HG03159 (cell line): ENCODE measurements at regions not wholly inside any gene's neighbourhood (a gene's known extent, or its start where the extent isn't known, plus 50 kb on each side); places are given as distances from the start of the nearest gene placed in this dataset.
"Not testable (repeated sequence)": the region's sequence is repeated elsewhere in the genome, so short reads cannot be mapped to it uniquely, and the experiment has no call there.

Source experiments
- ATAC-seq: cut with Tn5 transposase; IDR thresholded peaks from one replicate; pipeline ENCODE4 v1.9.1; 2021; ENCODE audit warnings: mild to moderate bottlenecking, moderate library complexity; ENCODE audit not compliant: unreplicated experiment

DNA sequence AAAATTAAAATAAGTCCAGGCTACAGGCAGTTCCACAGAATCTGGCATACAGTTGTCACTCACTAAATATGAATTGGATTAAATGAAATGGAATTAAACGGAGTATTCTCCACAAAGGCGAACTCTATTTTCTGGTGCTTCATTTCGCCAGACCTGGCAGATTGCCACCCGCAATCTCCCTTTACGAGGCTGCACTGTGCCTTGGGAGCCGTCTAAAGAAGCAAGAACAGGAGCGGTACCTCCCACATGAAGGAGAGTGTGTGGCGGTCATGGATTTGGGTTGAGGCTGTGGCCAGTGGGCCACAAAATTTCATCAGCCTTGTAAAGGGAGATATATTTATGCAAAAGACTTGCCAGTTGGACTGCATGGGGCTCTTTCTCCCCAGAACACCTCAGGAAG, 151.0 kb downstream of the OSR1 start:
- no peak for ATAC-seq

DNA sequence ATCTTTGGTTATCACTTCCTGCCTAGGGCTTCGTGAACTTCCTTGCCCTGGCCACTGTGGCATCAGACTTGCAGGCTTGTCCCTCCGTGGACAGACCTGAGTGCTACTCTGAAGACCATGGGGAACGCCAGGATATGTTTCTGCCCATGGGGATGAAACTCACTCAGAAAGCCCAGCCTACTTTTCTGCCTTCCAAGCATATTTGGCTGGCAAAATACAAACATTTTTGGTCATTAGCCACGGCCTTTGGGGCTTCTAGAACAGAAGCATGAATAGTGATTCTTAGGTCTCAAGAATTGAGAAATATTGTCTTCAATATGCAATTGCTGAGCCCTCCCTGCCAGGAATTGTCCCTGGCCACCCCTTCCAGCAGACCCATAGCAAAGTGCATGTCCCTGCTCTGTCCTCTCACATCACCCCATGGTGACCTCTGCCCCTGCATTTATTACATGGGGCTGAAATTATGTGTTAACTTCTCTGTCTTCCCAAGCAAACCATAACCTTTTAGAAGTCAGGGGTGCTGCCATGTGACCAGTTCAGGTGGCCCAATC, 152.4 kb downstream of the OSR1 start:
- no peak for ATAC-seq

DNA sequence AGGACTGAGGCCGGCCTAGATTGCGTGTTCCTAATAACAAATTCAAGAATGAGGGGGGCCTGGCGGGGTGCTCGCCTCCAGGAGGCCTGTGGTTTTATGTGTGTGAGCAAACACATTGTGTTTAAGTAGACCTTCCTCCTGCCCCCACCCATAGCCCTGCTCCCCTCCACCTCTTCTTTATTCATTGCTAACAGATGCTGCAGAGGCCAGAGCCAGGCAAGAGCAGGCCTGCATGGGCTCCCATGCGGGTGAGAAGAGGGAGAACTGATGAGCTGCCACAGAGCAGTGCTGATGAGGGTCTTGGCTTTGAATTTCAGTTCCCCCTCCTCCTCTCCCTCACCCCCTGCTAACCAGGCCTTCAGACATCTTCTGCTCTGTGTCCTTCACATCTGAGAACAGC, 154.6 kb downstream of the OSR1 start:
- no peak for ATAC-seq

DNA sequence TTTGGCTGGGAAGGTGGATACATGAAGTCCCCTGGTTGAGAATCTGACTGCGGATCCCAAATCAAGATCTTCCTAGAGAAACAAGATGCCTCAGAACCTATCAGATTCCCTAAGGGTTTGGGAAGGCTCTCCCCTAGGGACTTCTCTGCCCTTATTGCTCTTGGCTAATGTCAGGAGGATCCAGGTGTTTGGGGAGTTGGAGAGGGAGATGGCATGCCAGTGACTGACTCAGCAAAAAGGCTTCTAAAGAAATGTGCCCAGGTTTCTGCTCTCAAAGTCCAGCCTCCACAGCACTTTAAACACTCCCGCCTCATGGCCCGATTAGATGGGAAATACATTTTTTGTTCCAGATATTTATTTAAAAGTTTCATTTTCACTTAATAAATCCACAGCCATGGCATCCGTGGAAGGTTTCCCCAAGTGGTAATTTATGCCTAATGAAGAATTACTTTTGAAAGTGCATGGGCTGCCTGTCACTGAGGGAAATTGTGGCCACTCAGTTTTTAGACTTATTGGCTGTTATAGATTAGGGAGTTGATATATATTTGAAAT, 156.4 kb downstream of the OSR1 start:
- ATAC-seq, result no peak

DNA sequence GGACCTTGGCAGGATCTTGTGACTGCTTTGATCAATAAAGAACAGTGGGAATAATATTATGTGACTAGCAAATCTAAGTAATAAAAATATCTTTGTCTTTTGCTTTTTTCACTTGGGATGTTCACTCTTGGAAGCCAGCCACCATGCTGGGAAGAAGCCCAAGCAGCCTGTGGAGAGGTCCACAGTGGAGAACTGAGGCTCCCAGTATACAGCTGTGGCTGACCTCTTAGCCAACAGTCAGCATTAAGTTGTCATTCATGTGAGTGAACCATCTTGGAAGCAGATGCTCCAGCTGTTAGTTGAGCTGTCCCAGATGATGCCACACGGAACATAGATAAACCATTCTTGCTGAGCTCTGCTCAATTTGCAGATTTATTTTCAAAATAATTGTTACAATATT, 160.0 kb downstream of the OSR1 start:
- no peak for ATAC-seq

DNA sequence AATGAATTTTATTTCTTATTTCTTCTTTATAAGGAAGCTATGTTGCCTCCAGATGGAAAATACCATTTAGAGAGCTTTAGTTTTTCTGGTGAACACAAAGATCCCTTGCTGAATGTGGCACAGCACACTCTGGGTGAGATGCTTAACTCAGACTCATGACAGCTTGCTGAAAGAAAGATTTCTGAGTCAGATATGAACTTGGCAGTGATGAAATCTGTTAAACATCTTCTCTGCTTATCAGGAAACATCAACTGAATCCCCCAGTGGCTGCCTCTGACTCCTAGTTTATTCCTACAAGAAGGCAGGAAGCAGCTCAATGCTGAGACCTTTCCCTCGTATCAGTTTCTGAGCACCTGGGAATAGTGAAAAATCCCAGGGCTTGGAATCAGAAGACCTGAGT, 162.8 kb downstream of the OSR1 start:
- ATAC-seq, result no peak

DNA sequence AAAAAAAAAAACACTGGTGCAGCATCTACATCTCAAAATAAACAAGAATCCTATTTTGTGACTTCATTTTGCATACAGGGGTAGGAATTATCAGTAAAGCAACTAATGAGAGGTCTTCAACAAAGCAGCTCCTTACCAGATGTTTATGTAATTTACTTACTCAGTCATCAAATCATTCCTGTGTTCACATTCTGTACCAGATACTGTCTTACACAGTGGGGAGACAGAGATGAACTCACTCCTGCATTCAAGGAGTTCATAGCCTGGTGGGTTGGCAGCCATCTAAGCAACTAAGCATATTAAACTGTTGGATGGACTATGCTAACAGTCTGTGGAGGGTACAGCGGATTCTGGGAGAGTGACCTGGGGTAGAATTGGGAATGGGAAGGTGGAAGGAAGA, 169.0 kb downstream of the OSR1 start:
- ATAC-seq, result no peak

DNA sequence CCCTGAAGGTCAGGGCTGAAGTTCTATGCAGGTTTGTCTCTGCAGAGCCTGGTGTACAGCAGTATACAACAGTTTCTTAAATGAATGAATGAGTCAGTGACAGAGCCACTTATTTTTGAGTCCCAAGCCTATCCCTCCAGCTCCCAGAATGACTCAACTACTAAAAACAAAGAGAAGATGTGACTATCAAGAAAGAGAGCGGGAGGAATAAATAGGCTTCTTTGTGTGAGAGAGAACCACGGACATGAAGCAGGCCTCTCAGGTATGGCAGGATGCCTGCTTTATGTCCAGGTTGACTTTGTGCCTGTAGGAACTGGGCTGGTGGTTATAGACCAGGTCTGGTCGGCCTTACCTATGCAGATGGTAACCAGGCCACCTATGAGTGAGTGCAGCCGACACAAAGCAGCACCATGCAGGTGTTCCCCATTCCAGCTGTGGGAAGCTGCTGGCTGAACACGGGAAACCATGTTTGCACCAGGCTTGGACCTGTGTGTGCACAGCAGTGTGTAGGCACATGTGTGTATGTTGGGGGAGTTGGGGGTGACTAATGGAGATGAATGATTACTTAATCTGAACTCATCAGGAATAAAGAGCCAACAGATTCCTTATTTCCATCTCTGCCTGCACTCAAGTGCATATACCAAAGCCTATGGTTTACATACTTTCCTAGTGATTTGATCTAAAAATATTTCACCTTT, 171.0 kb downstream of the OSR1 start:
- no peak for ATAC-seq

DNA sequence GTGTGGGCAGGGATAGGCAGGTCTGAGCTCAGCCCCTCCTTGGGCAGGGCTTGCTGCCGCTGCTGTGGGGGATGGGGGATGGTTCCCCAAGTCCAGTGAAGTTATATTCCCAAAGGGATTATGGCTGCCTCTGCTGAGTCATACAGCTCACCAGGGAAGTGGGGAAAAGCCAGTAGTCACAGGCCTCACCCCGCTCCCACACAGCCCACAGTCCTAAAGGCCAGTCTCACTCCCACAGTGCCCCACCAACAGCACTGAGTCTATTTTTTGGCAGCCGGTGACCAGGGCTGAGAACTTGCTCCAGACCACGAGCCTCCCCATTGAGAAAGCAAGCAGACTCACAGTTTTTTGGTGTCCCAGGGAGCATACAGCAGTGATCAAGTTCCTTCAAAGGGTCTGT, 173.3 kb downstream of the OSR1 start:
- no peak for ATAC-seq

DNA sequence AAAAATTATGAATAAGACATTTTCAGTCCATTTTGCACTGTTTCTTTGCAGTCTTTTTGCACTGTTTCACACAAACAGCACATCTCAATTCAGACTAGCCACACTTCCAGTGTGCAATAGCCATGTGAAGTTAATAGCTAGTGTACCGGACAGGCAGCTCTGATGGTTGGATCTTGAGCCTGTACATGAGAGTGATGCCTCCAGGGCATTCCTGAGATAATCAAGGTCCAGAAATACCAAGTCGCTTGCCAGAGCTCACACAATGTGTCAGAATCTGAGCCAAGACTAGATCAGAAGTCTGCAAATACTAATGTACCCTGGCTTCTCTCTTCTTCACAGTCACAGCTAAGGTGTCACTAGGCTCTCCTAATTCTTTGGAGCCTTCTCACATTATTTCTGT, 180.2 kb downstream of the OSR1 start:
- no peak for ATAC-seq

DNA sequence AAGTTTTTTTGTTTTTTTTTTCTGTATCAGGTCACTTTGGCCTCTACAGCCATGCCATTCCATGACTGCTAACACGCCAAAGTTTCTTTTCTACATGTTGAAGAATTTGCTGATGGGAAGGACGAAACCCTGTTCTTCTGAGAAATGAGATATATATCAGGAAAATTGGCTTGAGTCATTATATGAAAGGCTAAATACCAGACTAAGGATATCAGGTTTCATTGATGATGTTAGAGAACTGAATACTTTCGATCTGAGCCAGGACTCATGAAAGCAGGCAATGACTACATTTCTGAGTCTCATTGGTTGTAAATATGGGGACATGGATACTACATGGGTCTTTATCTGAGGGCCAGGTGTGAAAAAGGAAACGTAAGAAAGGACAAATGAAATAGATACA, 181.4 kb downstream of the OSR1 start:
- no peak for ATAC-seq

DNA sequence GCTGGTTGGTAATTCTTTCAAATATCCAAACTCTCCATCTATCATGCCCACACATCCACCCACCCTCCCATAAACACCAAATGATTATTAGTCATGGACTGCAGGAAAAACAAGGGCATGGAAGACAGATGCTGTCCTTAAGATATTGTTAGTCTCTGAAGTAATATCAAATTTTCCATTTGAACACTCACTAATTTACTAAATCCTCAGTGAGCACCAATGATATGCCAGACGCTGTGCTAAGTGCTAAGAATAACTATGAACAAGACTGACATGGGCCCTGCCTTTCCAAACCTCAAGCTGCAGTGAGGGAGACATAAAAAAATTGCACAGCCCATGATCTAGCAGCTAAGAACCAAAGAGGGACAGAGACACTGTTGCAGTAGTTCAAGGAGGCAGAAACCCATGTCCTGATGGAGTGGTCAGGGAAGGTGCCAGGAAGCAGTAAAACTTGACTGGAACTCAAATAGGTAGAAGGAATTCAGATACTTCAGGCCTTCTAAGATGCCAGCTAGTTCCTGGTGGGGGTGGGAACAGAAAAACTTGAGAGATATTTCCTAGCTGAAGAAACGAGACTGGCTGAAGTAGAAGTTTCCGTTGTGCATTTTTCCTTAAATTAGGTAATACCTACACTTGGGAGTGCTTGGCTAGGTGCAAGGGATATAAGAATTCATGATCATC, 182.1 kb downstream of the OSR1 start:
- no peak for ATAC-seq

DNA sequence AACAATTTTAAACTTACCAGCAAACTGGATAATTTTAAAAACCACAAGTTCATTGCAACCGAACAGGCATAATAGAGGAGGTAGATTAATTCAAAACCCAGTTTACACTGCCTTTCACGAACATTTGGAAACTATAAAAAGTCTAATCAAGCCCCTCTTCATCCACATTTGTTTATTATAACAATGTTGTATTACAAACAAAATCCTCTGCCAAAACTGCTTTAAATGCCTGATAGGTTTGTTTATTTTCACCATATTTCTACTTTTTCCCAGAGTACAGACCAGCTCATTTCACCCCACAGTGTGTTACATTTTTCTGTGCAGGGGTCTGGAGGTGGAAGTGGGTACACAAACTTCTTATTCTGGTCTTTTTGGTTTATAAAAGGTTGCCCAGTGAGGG, 184.2 kb downstream of the OSR1 start:
- no peak for ATAC-seq

DNA sequence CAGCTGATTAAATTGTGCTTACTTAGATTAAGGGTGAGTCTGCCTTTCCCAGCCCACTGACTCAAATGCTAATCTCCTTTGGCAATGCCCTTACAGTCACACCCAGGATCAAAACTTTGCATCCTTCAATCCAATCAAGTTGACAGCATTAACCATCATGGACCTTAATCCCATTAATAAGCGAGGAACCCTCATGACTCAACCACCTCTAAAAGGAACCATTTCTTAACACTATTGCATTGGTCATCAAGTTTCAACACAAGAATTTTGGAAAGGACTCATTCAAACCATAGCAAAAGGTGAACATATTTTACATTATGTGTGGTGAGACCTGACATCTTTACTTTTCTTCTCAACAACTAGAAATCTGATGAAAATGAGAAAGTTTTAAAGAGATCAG, 187.0 kb downstream of the OSR1 start:
- no peak for ATAC-seq

DNA sequence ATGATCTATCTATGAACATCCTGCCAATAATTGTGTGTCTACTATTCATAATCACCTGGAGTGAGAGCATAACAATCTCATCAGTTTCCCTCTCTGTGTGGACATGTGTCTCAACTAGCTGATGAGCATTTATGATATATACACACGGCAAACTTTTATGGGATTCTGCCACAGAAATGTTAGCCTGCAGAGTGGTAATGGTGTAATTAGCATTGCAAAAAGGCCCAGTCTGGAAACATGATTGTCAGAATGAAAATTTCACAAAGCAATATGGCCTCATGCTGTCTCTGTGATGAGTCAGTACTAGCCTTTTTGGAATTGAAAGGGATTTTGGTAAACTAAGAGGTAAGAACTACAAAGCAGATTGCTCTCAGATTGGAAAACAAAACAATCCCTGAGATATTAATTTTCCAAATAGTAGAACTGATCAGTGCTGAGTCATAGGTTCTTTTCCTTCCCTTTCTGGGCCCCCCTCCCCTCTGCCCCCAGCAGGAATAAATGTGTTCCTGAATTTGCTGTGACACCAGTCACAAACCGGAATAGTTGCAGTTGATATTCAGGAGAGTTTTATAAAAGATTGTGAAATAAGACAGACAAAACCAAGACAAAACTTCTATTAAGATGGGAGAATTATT, 189.2 kb downstream of the OSR1 start:
- ATAC-seq, result no peak

DNA sequence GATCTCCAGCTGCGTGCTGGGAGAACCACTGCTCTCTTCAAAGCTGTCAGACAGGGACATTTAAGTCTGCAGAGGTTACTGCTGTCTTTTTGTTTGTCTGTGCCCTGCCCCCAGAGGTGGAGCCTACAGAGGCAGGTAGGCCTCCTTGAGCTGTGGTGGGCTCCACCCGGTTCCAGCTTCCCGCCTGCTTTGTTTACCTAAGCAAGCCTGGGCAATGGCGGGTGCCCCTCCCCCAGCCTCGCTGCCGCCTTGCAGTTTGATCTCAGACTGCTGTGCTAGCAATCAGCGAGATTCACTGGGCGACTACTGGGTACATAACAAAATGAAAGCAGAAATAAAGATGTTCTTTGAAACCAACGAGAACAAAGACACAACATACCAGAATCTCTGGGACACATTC, 194.3 kb downstream of the OSR1 start:
- ATAC-seq, result not testable (repeated sequence)

DNA sequence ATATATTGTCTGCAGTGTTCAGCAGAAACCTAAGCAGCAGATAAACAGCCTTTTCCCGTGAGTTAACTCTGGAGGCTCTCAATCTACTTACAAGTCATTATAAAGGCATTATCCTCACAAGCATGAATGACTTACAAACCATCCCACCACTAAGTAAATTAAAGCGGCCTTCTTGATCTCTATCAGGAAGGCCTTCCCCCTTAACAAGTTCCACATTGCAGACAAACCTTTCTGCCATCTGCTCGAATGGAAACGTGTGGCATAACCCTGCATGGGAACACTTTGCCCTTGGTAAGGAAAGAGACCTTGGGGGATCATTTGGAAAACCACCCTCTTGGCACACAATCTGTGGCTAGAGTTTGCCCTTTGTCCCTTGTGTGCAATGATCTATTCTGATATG, 199.5 kb downstream of the OSR1 start:
- ATAC-seq, result no peak

DNA sequence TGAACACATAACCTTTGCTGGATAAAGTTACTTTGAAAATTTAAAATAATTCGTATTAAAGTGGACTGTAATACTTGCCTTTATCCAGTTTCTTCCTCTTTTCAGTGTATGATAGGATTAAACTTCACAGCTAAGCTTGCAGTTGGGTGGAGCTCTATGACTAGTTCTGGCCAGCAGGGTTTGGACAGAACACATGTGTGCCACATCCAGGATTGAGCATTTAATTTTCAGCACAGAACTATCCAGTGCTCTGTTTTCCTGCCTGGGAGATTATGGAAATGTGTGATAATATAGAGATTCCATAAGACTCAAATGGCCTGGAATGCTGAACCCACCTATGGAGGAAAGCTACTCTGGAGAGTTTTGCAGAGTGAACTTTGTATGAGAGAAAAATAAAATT, 200.2 kb downstream of the OSR1 start:
- no peak for ATAC-seq

DNA sequence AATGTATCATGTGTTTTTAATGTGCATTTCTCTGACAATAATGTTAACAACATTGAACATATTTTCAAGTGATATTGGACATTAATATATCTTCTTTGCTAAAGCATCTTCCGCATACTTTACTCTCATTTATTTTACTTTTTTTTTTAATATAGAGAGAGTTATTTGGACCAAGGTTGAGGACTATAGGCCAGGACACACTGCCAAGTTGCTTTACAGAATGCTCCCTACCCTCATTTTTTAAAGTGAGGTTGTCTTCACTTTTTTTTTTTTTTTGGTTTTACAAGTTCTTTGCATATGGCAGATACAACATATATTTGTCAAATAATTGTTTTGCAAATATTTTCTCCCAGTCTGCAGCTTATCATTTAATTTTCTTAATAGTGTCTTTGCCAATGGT, 201.8 kb downstream of the OSR1 start:
- ATAC-seq, result no peak

DNA sequence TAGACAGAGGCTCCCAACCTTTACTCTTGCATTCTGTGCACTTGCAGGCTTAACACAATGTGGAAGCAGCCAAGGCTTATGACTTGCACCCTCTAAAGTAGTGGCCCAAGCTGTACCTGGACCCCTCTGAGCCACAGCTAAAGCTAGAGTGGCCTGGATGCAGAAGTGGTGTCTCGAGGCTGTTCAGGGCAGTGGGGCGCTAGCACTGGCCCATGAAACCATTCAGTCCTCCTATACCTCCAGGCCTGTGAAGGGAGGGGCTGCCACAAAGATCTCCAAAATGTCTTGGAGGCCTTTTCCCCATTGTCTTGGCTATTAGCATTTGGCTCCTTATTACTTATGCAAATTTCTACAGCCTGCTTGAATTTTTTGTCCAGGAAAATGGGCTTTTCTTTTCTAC, 207.7 kb downstream of the OSR1 start:
- ATAC-seq, result no peak

DNA sequence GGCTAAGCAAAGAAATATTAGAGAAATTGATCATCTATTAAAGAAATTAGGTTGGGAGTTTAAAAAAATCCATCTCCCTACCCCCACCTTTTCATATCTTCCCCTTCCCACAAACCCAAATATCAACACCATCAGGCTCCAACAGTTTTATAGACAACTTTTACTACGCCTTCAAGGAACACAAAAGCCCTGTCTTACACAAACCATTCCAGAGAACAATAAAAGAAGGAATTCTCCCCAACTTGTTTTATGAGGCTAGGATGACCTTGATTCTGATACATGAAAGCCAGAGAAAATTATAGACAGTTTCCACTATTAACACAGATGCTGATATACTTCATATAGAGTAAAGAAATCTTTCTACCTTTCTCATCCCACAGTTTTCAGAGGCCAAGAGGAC, 211.6 kb downstream of the OSR1 start:
- ATAC-seq, result no peak
